HG02759 (cell line): ENCODE measurements at regions not wholly inside any gene's neighbourhood (a gene's known extent, or its start where the extent isn't known, plus 50 kb on each side); places are given as distances from the start of the nearest gene placed in this dataset.

Experiments
- ATAC-seq: cut with Tn5 transposase; IDR thresholded peaks from one replicate; pipeline ENCODE4 v1.9.1; 2021; ENCODE audit warnings: mild to moderate bottlenecking, moderate library complexity; ENCODE audit not compliant: unreplicated experiment

- no peak for ATAC-seq
Measured at GRCh38 chr20:50284811-50285375, 94.3 kb downstream of the CEBPB start.

DNA sequence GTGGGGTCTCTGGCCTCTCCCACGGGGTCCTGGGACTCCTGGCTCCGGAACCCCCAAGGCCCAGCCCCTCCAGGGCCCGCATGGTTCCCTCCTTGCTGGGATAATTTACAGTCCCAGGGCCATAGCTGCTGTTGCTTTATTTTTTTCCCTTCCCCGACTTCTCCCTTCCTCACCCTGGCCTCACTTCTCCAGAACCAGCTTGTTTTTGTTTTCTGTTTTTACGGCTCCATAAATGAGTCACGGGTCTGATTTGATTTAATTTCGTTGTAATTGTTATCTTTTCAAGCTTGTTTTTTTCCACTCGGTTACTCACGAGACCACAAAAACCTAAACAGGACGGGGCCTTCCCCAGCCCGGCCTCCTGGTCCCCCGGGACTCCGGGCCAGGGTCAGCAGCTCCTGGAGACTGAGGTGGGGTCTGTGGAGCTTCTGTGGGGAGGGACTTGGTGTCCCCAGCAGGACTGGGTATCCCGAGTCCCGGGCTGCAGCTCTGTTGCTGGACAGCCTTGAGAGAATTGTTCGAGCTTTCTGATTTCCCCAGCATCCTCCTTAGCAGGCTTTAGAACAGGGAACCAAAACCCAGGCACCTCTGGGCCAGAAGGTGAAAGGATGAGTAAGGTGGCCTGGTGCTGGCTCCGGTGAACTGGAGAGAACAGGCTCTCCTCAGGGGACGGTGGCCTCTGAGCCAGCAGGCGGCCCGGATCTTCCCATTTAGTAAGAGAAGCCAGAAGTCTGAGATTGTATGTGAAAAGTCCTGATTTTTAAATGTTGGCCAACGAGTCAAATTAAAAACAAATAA, 94.9 kb downstream of the CEBPB start:
- ATAC-seq, result peak; percentile 51

- peak; percentile 43 for ATAC-seq
Measured at GRCh38 chr20:50286174-50286511, 95.5 kb downstream of the CEBPB start.

DNA sequence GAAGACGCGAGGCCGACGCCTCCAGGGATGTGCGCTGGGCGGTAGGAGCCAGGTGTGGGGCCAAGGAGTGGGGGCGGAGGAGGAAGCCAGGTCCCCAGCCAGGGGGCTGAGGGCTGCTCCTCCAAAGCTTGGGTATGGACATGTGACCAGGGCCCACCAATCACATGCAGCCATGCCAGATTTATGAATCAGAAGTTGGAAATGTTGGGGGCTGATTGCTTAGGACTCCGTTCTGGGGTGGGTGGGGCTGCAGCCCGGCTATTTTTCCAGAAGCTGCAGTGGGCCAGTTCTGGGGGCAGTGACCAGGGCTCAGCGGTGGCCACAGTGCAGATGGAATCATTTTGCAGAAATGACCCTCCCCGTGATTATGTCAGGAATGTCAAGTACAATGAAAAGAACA, 96.0 kb downstream of the CEBPB start:
- ATAC-seq, result no peak

- no peak for ATAC-seq
Measured at GRCh38 chr20:50287512-50287911, 96.9 kb downstream of the CEBPB start.

- no peak for ATAC-seq
Measured at GRCh38 chr20:50288128-50288623, 97.5 kb downstream of the CEBPB start.

DNA sequence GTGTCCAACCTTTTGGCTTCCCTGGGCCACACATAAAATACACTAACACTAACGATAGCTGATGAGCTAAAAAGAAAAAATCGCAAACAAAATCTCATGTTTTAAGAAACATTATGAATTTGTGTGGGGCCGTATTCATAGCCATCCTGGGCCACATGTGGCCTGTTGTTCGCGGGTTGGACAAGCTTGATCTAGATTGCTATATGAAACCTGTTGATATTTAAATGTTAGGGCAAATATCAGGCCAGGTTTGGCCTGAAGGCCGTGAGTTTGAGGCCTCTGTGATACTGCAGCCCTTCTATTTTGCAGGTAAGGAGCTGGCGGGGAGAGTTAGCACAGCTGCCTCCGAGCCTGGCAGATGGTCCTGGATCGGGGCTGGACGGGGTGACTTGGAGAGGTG, 99.0 kb downstream of the CEBPB start:
- no peak for ATAC-seq

DNA sequence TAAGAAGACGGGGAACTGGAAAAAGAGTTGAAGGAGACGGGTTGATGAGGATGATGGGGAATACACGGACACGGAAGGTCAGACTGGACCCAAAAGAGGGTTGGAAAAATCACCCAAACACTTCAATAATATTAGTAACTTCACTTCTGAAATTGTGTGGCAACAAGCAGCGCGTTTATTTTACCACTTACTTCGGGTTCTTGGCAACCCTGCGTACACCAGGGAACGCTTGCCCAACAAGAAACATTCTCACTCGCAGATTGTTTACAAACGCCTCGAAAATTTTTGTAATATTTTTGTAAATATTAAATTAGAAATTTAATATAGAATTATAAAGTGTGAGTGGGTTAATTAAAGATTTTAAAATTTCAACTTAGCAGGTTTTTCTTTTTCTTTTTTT, 99.5 kb downstream of the CEBPB start:
- no peak for ATAC-seq

- ATAC-seq, result no peak
Measured at GRCh38 chr20:50290808-50291207, 100.2 kb downstream of the CEBPB start.

DNA sequence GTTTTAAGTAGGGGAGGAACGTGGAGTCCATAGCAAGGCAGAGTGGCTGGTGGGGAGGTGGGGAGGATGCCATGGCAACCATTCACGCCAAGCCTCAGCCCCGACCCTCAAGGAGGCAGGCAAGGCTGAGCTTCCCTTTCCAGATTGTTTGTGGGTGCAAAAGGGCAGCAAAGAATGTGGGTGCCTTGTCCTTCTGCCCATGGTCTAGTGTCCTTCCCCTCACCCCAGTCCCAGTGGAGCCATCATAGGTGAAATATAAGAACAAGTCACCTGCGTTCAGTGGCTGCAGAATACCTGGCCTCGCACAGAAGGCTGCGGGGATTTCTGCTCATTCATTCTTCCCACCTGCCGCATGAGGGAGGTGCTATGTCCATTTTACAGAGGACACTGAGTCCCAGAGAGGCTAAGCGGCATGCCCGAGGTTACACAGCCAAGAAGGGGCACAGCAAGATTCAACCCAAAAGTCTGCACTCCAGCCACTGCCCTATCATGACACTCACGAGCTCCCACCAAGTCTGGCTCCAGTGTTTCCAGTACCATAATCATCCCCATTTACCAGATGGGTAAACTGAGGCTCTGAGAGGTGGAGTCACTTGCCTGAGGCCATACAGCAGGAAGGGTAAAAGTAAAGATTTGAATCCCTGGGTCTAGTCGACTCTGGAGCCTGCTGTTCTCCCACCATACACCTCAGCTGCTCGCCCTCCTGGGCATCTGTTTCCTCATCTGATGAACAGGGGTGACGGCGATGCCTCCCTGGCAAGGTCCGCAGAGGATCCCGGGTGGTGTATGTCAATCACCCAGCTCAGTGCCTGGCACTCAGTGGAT, 100.8 kb downstream of the CEBPB start:
- ATAC-seq, result no peak

DNA sequence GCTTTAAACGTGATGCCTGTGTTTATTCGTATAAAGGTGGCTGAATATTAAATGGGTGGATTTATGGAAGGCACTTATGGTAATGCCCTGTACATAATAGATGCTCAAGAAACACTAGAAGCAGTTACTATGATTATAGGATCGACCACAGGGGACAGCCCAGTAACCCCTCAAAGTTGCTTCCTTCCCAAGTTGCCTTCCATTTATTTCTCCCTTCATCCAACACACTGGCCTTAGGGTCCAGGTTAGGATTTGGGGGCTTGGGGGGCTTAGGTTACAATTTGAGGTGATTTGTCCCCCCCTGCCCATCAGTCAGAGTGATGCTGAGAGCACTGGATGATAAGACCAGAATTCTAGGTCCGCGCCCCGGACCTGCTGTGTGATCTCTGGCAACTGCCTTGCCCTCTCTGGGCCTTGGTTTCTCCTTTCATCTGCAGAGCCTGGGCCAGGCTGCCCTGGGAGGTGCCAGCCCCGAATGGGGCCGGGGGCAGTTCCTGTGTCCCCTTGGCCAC, 101.5 kb downstream of the CEBPB start:
- ATAC-seq, result no peak

GRCh38 chr20:50292591-50293283, 102.1 kb downstream of the CEBPB start:
- ATAC-seq, result no peak

GRCh38 chr20:50293284-50294139, 102.9 kb downstream of the CEBPB start:
- ATAC-seq, result no peak

DNA sequence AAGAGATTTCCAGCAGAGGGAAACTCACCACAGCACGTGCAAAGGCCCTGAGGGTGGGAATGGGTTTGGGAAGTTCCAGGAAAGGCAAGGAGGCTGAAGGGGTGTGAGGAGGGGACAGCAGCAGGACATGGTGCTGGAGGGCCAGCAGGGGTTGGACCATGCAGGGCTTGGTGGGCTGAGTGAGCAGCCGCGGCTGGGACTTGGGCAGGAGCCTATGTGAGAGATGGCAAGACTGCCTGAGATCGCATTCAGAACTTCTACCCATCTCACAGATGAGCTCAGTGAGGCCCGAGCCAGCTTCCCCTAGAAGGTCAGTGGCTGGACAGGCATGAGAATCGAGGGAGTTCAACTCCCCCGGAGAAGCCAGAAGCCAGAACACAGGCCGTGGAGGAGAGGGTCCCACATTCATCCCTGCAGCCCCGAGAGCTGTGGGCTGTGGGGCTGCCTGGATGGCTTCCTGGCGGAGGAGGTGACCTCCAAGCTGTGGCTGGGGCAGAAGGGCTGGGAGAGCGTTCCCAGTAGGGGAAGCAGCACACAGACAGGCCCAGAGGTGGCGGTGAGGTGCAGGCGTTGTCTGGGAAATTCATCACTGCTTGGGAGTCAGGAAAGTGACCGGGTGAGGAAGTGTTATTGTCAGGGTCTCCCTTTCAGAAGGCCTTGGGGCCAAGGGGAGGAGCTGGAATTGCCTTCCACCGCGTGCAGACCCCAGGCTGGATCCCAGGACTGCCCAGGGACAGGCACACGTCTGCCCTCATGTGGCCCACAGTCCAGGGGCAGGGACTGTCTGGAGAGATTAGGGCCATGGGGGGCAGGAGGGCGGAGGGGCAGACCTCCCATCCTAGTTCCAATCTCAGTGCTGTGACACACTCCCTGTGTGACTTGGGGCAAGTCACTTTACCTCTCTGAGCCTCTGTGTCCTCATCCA, 103.8 kb downstream of the CEBPB start:
- no peak for ATAC-seq

DNA sequence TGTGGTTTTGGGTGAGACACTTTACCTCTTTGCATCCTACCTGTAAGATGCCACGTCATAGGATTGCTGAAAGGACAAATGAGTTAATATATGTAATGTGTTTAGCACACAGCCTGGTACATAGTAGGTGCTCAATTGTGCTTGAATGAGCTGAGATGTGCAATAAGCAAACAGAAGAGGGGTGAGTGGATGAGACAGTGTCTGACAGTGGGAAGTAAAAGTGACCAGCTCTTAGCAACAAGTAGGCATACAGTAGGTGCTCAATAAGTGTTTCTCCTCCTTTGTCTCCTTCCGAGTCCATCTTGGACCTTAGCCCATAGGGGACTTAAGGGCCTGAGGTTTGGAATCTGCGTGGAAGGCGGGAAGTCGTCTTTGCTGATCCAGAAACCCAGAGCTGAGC, 104.7 kb downstream of the CEBPB start:
- no peak for ATAC-seq

DNA sequence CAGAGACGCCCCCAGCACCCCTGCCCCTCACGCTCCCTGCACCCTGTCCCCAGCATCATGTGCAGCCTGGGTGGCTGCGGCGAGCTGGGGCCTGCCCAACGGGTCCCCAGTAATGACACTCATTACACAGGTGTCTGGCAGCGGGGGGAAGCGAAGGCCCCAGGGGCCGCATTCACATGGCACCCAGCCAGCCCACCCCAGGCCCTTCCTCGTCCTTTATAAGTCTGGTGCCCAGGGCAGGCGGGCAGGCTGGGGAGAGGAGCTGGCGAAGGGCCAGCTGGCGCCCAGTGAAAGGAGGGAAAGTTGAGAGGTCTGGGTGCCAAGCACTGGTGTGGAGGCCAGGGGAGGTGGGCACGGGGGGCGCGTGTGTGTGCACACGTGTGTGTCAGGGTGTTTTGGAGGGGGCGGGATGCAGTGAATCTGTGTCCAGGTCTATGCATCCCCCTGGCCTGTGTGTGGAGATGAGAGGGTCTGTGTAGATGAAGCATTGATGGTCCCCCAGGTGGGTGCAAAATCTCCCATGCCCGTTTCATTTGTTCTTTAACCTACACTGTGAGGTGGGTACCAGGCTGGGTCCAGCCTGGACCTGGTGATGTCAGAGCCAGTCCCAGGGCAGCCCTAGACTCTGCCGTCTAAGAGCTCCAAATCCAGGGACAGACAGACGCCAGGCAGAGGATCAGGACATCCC, 105.3 kb downstream of the CEBPB start:
- ATAC-seq, result no peak

- ATAC-seq, result no peak
Measured at GRCh38 chr20:50296450-50297375, 106.1 kb downstream of the CEBPB start.
